Fibroblast of the aortic adventitia (primary cell): ENCODE measurements at regions not wholly inside any gene's neighbourhood (a gene's known extent, or its start where the extent isn't known, plus 50 kb on each side); places are given as distances from the start of the nearest gene placed in this dataset.

Experiments
- DNase-seq: peaks from one replicate; pipeline ENCODE4 v3.0.0-alpha.2; 2010; ENCODE audit warnings: low read depth
- H3K4me3 ChIP-seq: 2 replicates; pipeline ENCODE4 v1.5.1; 2011; ENCODE audit warnings: low read depth, mild to moderate bottlenecking, control low read depth, low read length, moderate library complexity
- CTCF ChIP-seq: IDR thresholded peaks from 2 replicates; pipeline ENCODE4 v1.5.1; 2011; ENCODE audit warnings: mild to moderate bottlenecking, low read length, control low read depth, inconsistent platforms; ENCODE audit not compliant: insufficient read depth

- H3K4me3 ChIP-seq: no peak overlapping the region
- no peak for TF ChIP-seq CTCF
- DNase-seq: no peak
Measured at GRCh38 chr11:64457416-64458010, 98.2 kb upstream of the SLC22A11 start.

DNA sequence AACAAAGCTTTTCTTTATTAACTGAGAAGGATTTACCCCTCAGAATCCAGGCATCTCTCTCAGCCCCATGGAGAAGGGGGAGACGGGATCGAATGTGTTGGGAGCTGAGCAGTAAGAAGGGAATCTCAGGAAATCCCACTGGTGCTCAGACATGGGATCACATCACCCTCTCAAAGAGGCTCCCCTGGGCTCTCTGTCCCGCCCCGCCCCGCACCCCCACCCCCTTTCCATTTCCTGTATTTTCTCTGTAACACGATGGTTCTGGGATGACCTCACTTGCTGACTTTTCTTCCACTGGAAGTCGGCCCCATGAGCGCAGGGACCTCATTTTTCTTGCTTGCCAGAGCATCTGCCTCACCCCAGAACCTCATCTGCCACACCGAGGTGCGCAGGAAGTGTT, 96.7 kb upstream of the SLC22A11 start:
- H3K4me3 ChIP-seq: no peak overlapping the region
- DNase-seq: no peak
- TF ChIP-seq CTCF: no peak

DNA sequence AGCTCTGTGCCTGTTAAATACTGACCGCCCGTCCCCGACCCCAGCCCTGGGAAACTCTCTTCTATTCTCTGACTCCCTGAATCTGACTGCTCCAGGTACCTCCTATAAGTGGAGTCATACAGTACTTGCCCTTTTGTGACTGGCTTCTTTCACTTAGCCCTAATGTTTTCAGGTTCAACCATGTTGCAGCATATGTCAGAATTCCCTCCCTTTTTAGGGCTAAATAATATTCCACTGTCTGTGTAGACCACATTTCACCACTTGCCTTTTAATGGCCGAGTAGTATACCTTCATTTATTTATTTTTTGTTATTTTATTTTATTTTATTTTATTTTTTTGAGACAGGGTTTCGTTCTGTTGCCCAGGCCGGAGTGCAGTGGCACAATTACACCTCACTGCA, 96.1 kb upstream of the SLC22A11 start:
- no peak overlapping the region for H3K4me3 ChIP-seq
- no peak for DNase-seq
- no peak for TF ChIP-seq CTCF

DNA sequence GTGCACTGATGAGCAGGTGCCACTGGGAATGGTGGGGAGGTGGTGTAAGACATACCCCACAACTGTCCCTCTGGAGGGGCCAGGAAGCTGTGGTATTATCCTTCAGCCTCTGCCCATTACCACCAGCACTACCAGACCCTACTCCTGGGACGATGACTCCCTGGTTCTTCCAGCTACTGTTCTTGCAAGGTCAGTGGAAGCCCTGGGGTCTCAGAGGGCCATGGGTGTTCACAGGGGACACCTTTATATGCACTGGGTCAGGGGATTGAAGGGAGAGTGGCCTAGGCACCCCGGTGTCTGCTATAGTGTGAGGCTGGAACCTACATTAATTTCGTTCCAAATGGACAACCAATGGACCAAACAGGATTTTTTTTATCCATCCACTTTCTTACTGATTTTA, 94.7 kb upstream of the SLC22A11 start:
- TF ChIP-seq CTCF: no peak
- no peak overlapping the region for H3K4me3 ChIP-seq

GRCh38 chr11:64466115-64466718, 89.5 kb upstream of the SLC22A11 start:
- no peak for DNase-seq
- no peak overlapping the region for H3K4me3 ChIP-seq
- no peak for TF ChIP-seq CTCF

More for the DNA sequence above, 94.7 kb upstream of the SLC22A11 start:
- no peak for DNase-seq

- no peak for DNase-seq
- H3K4me3 ChIP-seq: no peak overlapping the region
- no peak for TF ChIP-seq CTCF
Measured at GRCh38 chr11:64469288-64469687, 86.5 kb upstream of the SLC22A11 start.
